ENCODE measurements at regions not wholly inside any gene's neighbourhood (a gene's known extent, or its start where the extent isn't known, plus 50 kb on each side); places are given as distances from the start of the nearest gene placed in this dataset.
"Not testable (repeated sequence)": the region's sequence is repeated elsewhere in the genome, so short reads cannot be mapped to it uniquely, and the experiment has no call there.

GRCh38 chr15:91652610-91653207, 200.8 kb upstream of the SLCO3A1 start:
- TF ChIP-seq CTCF (conservative IDR thresholded peaks at IDR 0.05) = no peak
- DNase-seq (ENCODE audit: low read depth, low spot score) = no peak
- Mint-ChIP-seq H3K9me3 (peaks cover 2% of the 10 kb centered on the region), H3K4me3 (no peak overlapping the region), H3K27ac (ENCODE audit: unreplicated experiment) (no peak overlapping the region), H3K4me1 (peaks cover 4% of the 10 kb centered on the region), H3K36me3 (ENCODE audit: low read depth) (no peaks in the 10 kb centered on the region), H3K27me3 (ENCODE audit: low read depth) (peaks cover 2% of the 10 kb centered on the region)

- DNase-seq (ENCODE audit: low read depth, low spot score); H3K4me1 Mint-ChIP-seq; H3K27ac Mint-ChIP-seq (ENCODE audit: unreplicated experiment); H3K27me3 Mint-ChIP-seq (ENCODE audit: low read depth); H3K36me3 Mint-ChIP-seq (ENCODE audit: low read depth); H3K4me3 Mint-ChIP-seq; H3K9me3 Mint-ChIP-seq: not testable (repeated sequence)
Measured at GRCh38 chr15:91655563-91656290, 197.8 kb upstream of the SLCO3A1 start.

- Mint-ChIP-seq H3K27me3 (ENCODE audit: low read depth) (peaks cover 4% of the 10 kb centered on the region), H3K4me1 (no peaks in the 10 kb centered on the region), H3K36me3 (ENCODE audit: low read depth) (no peaks in the 10 kb centered on the region), H3K27ac (ENCODE audit: unreplicated experiment) (no peak overlapping the region), H3K4me3 (no peak overlapping the region), H3K9me3 (peaks cover 1% of the 10 kb centered on the region)
- TF ChIP-seq CTCF (conservative IDR thresholded peaks at IDR 0.05) = no peak
- no peak for DNase-seq (ENCODE audit: low read depth, low spot score)
Measured at GRCh38 chr15:91660174-91660649, 193.3 kb upstream of the SLCO3A1 start.

GRCh38 chr15:91664224-91664836, 189.2 kb upstream of the SLCO3A1 start:
- H3K36me3 Mint-ChIP-seq (ENCODE audit: low read depth) = no peaks in the 10 kb centered on the region

GRCh38 chr15:91665212-91665611, 188.3 kb upstream of the SLCO3A1 start:
- no peaks in the 10 kb centered on the region for H3K9me3 Mint-ChIP-seq
- H3K27ac Mint-ChIP-seq (ENCODE audit: unreplicated experiment) = no peak overlapping the region
- TF ChIP-seq CTCF (conservative IDR thresholded peaks at IDR 0.05) = no peak
- no peaks in the 10 kb centered on the region for H3K36me3 Mint-ChIP-seq (ENCODE audit: low read depth)
- H3K4me3 Mint-ChIP-seq = no peak overlapping the region
- H3K4me1 Mint-ChIP-seq = no peaks in the 10 kb centered on the region
- H3K27me3 Mint-ChIP-seq (ENCODE audit: low read depth) = no peaks in the 10 kb centered on the region
- no peak for DNase-seq (ENCODE audit: low read depth, low spot score)

More at GRCh38 chr15:91664224-91664836, 189.2 kb upstream of the SLCO3A1 start:
- H3K27ac Mint-ChIP-seq (ENCODE audit: unreplicated experiment) = no peak overlapping the region
- H3K4me3 Mint-ChIP-seq = no peak overlapping the region
- no peak for DNase-seq (ENCODE audit: low read depth, low spot score)
- no peaks in the 10 kb centered on the region for H3K4me1 Mint-ChIP-seq
- no peaks in the 10 kb centered on the region for H3K27me3 Mint-ChIP-seq (ENCODE audit: low read depth)
- H3K9me3 Mint-ChIP-seq = no peaks in the 10 kb centered on the region
- no peak for TF ChIP-seq CTCF (conservative IDR thresholded peaks at IDR 0.05)

GRCh38 chr15:91668370-91668769, 185.1 kb upstream of the SLCO3A1 start:
- no peaks in the 10 kb centered on the region for H3K9me3 Mint-ChIP-seq
- H3K27me3 Mint-ChIP-seq (ENCODE audit: low read depth) = no peaks in the 10 kb centered on the region
- H3K36me3 Mint-ChIP-seq (ENCODE audit: low read depth) = no peaks in the 10 kb centered on the region
- no peak overlapping the region for H3K4me3 Mint-ChIP-seq
- DNase-seq (ENCODE audit: low read depth, low spot score) = no peak
- H3K4me1 Mint-ChIP-seq = no peaks in the 10 kb centered on the region
- H3K27ac Mint-ChIP-seq (ENCODE audit: unreplicated experiment) = no peak overlapping the region
- TF ChIP-seq CTCF (conservative IDR thresholded peaks at IDR 0.05) = no peak

All from neural crest cell (in vitro differentiated cells).